Fibroblast of skin of left quadriceps (primary cell): ENCODE measurements at regions not wholly inside any gene's neighbourhood (a gene's known extent, or its start where the extent isn't known, plus 50 kb on each side); places are given as distances from the start of the nearest gene placed in this dataset.

Experiments
- DNase-seq, 2 experiments: peaks; one replicate each; pipeline ENCODE4 v3.0.0-alpha.2; 2013; ENCODE audit warnings: low read depth in 2 of 2

- DNase-seq, result no peak
Measured at GRCh38 chr16:55115506-55115905, 184.8 kb downstream of the IRX5 start.

GRCh38 chr16:55116165-55116920 is 185.7 kb downstream of the IRX5 start:
- DNase-seq, result peak; percentile 21 to 32

GRCh38 chr16:55118701-55119260 is 188.1 kb downstream of the IRX5 start:
- no peak for DNase-seq

GRCh38 chr16:55120408-55120807 is 189.7 kb downstream of the IRX5 start:
- DNase-seq, result no peak

GRCh38 chr16:55120826-55121225 is 190.2 kb downstream of the IRX5 start:
- DNase-seq, result no peak

GRCh38 chr16:55123652-55124051 is 193.0 kb downstream of the IRX5 start:
- DNase-seq, result no peak

- no peak for DNase-seq
Measured at GRCh38 chr16:55125818-55126385, 195.2 kb downstream of the IRX5 start.

- DNase-seq, result no peak
Measured at GRCh38 chr16:55126456-55126855, 195.8 kb downstream of the IRX5 start.

- DNase-seq, result no peak
Measured at GRCh38 chr16:55130456-55130855, 193.5 kb upstream of the IRX6 start.

GRCh38 chr16:55130911-55131310 is 193.1 kb upstream of the IRX6 start:
- DNase-seq, result no peak

- DNase-seq, result no peak
Measured at GRCh38 chr16:55133654-55134053, 190.3 kb upstream of the IRX6 start.

- DNase-seq, result no peak
Measured at GRCh38 chr16:55136356-55137150, 187.4 kb upstream of the IRX6 start.

- DNase-seq, result no peak
Measured at GRCh38 chr16:55138298-55138697, 185.7 kb upstream of the IRX6 start.

GRCh38 chr16:55142405-55142804 is 181.6 kb upstream of the IRX6 start:
- DNase-seq, result no peak

GRCh38 chr16:55144651-55145050 is 179.4 kb upstream of the IRX6 start:
- no peak for DNase-seq

- no peak for DNase-seq
Measured at GRCh38 chr16:55145771-55146603, 178.0 kb upstream of the IRX6 start.

GRCh38 chr16:55146966-55147365 is 177.0 kb upstream of the IRX6 start:
- peak; percentile 69 to 72 for DNase-seq

- peak in 1 of 2 experiments; percentile 36 for DNase-seq
Measured at GRCh38 chr16:55147396-55147795, 176.6 kb upstream of the IRX6 start.

- no peak for DNase-seq
Measured at GRCh38 chr16:55149622-55150021, 174.4 kb upstream of the IRX6 start.

GRCh38 chr16:55151561-55152305 is 172.3 kb upstream of the IRX6 start:
- peak; percentile 28 to 35 for DNase-seq

- DNase-seq, result no peak
Measured at GRCh38 chr16:55152875-55153390, 171.1 kb upstream of the IRX6 start.
